Breast epithelium (tissue), 4 donors: ENCODE measurements at regions not wholly inside any gene's neighbourhood (a gene's known extent, or its start where the extent isn't known, plus 50 kb on each side); places are given as distances from the start of the nearest gene placed in this dataset.

Experiments
- DNase-seq, 2 donors: peaks; one replicate each; pipeline ENCODE4 v3.0.0-alpha.2; 2019; ENCODE audit warnings: low spot score in 2 of 2
- H3K27ac ChIP-seq, 2 donors: fragments of 200-600 bp; sonication (generic) in 1 of 2; one replicate each; pipeline ENCODE4 v1.5.1; 2016 to 2019; ENCODE audit warnings: mild to moderate bottlenecking in 1 of 2
- H3K27me3 ChIP-seq, 2 donors: fragments of 200-600 bp; sonication (generic) in 1 of 2; one replicate each; pipeline versions ENCODE4 v1.5.1 to v1.6.0; 2017 to 2019; ENCODE audit warnings: control low read depth in 1 of 2, mild to moderate bottlenecking in 1 of 2
- H3K36me3 ChIP-seq: fragments of 200-600 bp; one replicate; pipeline ENCODE4 v1.5.1; 2019
- H3K4me1 ChIP-seq, 2 donors: fragments of 200-600 bp; sonication (generic); one replicate each; pipeline ENCODE4 v1.5.1; 2016 to 2019; ENCODE audit warnings: control low read depth in 1 of 2
- H3K4me3 ChIP-seq, 3 donors: fragments of 200-600 bp; sonication (generic); 1 replicate in 2 of 3; 2 replicates in 1 of 3; pipeline ENCODE4 v1.5.1; 2016 to 2019; ENCODE audit warnings: mild to moderate bottlenecking in 3 of 3, moderate library complexity in 2 of 3
- H3K9me3 ChIP-seq, 2 donors: fragments of 200-600 bp; sonication (generic) in 1 of 2; one replicate each; pipeline ENCODE4 v1.5.1; 2016 to 2019; ENCODE audit warnings: control low read depth in 1 of 2
- POLR2A ChIP-seq: fragments of 450-650 bp; IDR thresholded peaks from one replicate; pipeline ENCODE4 v1.6.1; 2016; ENCODE audit warnings: antibody characterized with exemption, mild to moderate bottlenecking, moderate library complexity
- POLR2AphosphoS5 ChIP-seq, 3 donors: sonication (generic); formaldehyde crosslinking; IDR thresholded peaks; one replicate each; pipeline ENCODE4 v1.6.1; 2017; ENCODE audit warnings: antibody characterized with exemption in 3 of 3
- intact Hi-C: fragments of 100-400 bp; cut with DNase I; formaldehyde crosslinking; loops from one replicate; pipeline ENCODE4 v1.15.1; 2023; ENCODE audit warnings: low total_unique reads
- TF ChIP-seq, protein P1 (sequence below), 3 donors: fragments of 450-650 bp; IDR thresholded peaks; one replicate each; pipeline ENCODE4 v1.5.1; 2016 to 2017; ENCODE audit warnings: antibody characterized with exemption in 3 of 3, mild to moderate bottlenecking in 3 of 3, moderate library complexity in 3 of 3

GRCh38 chr12:126601184-126602170, 1536.2 kb downstream of the AACS start:
- intact Hi-C loops, result no loop called here
- H3K36me3 ChIP-seq, result no peaks in the 10 kb centered on the region
- TF ChIP-seq POLR2AphosphoS5 (IDR thresholded peaks at IDR 0.05) (no peak), POLR2A (no peak)
- TF ChIP-seq, protein P1, sequence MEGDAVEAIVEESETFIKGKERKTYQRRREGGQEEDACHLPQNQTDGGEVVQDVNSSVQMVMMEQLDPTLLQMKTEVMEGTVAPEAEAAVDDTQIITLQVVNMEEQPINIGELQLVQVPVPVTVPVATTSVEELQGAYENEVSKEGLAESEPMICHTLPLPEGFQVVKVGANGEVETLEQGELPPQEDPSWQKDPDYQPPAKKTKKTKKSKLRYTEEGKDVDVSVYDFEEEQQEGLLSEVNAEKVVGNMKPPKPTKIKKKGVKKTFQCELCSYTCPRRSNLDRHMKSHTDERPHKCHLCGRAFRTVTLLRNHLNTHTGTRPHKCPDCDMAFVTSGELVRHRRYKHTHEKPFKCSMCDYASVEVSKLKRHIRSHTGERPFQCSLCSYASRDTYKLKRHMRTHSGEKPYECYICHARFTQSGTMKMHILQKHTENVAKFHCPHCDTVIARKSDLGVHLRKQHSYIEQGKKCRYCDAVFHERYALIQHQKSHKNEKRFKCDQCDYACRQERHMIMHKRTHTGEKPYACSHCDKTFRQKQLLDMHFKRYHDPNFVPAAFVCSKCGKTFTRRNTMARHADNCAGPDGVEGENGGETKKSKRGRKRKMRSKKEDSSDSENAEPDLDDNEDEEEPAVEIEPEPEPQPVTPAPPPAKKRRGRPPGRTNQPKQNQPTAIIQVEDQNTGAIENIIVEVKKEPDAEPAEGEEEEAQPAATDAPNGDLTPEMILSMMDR (IDR thresholded peaks at IDR 0.05), result no peak
- H3K4me1 ChIP-seq, result no peaks in the 10 kb centered on the region
- DNase-seq, result no peak
- H3K4me3 ChIP-seq, result no peak overlapping the region
- H3K9me3 ChIP-seq, result no peaks in the 10 kb centered on the region
- no peak overlapping the region for H3K27ac ChIP-seq
- H3K27me3 ChIP-seq, result no peaks in the 10 kb centered on the region

GRCh38 chr12:126602612-126603011, 1537.4 kb downstream of the AACS start:
- TF ChIP-seq POLR2A, result no peak
- no peak for TF ChIP-seq POLR2AphosphoS5 (IDR thresholded peaks at IDR 0.05)
- TF ChIP-seq, protein P1 (IDR thresholded peaks at IDR 0.05), result no peak
- no peaks in the 10 kb centered on the region for H3K27me3 ChIP-seq
- H3K27ac ChIP-seq, result no peak overlapping the region
- H3K36me3 ChIP-seq, result no peaks in the 10 kb centered on the region
- no peaks in the 10 kb centered on the region for H3K4me1 ChIP-seq
- DNase-seq, result no peak
- H3K4me3 ChIP-seq, result no peak overlapping the region
- intact Hi-C loops, result no loop called here
- no peaks in the 10 kb centered on the region for H3K9me3 ChIP-seq

GRCh38 chr12:126607157-126607556, 1541.9 kb downstream of the AACS start:
- Histone ChIP-seq H3K36me3 (no peaks in the 10 kb centered on the region), H3K9me3 (peaks cover 0 to 6% of the 10 kb centered on the region in 2 donors)

DNA sequence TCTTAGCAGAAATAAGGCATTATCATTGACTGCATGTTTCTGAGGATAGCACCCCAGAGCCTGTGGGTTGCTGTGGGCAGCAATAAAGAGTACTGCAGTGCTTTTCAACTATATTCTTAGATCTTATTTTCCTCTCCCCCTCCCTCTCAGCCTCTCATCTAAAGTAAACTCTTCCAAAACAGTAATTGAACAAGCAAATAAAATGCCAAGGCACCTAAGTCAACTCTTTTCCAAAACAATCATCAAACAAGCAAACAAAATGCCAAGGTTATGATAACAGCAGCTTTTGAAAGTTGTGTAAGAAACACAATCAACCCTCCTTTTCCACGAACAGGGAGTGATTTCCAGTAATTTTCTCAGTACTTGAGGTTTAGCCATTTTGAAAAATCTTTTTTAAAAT, 1542.6 kb downstream of the AACS start:
- TF ChIP-seq POLR2A, result no peak
- TF ChIP-seq, protein P1 (IDR thresholded peaks at IDR 0.05), result no peak
- no peak for TF ChIP-seq POLR2AphosphoS5 (IDR thresholded peaks at IDR 0.05)
- no peak overlapping the region for H3K27ac ChIP-seq
- no peak for DNase-seq
- H3K4me3 ChIP-seq, result no peak overlapping the region
- peaks cover 0 to 13% of the 10 kb centered on the region in 2 donors for H3K9me3 ChIP-seq
- intact Hi-C loops, result no loop called here
- no peaks in the 10 kb centered on the region for H3K36me3 ChIP-seq
- no peaks in the 10 kb centered on the region for H3K4me1 ChIP-seq
- no peaks in the 10 kb centered on the region for H3K27me3 ChIP-seq

More at GRCh38 chr12:126607157-126607556, 1541.9 kb downstream of the AACS start:
- no peak for DNase-seq
- Histone ChIP-seq H3K4me1 (no peaks in the 10 kb centered on the region), H3K27ac (no peak overlapping the region), H3K27me3 (no peaks in the 10 kb centered on the region), H3K4me3 (no peak overlapping the region)
- TF ChIP-seq POLR2AphosphoS5 (IDR thresholded peaks at IDR 0.05) (no peak), POLR2A (no peak)
- TF ChIP-seq, protein P1 (IDR thresholded peaks at IDR 0.05), result no peak
- intact Hi-C loops, result no loop called here

- H3K9me3 ChIP-seq, result peaks cover 0 to 22% of the 10 kb centered on the region in 2 donors
- no peaks in the 10 kb centered on the region for H3K27me3 ChIP-seq
- no peak overlapping the region for H3K27ac ChIP-seq
- H3K4me3 ChIP-seq, result no peak overlapping the region
- no peaks in the 10 kb centered on the region for H3K36me3 ChIP-seq
- H3K4me1 ChIP-seq, result no peaks in the 10 kb centered on the region
- DNase-seq, result no peak
- TF ChIP-seq POLR2A (no peak), POLR2AphosphoS5 (IDR thresholded peaks at IDR 0.05) (no peak)
- TF ChIP-seq, protein P1 (IDR thresholded peaks at IDR 0.05), result no peak
- intact Hi-C loops, result no loop called here
Measured at GRCh38 chr12:126608607-126609175, 1543.5 kb downstream of the AACS start.
